Right ventricle myocardium inferior (tissue), 1 donor: ENCODE measurements at regions not wholly inside any gene's neighbourhood (a gene's known extent, or its start where the extent isn't known, plus 50 kb on each side); places are given as distances from the start of the nearest gene placed in this dataset.

Experiments
- ATAC-seq: fragments of 200-7000 bp; cut with Tn5 transposase; one replicate; pipeline ENCODE4 v1.9.1; 2020; ENCODE audit warnings: mild to moderate bottlenecking, moderate library complexity
- DNase-seq: peaks from one replicate; pipeline ENCODE4 v3.0.0; 2021; ENCODE audit errors: missing footprints
- intact Hi-C: fragments of 100-400 bp; cut with DNase I; formaldehyde crosslinking; loops from one replicate; pipeline ENCODE4 v1.11.0; 2022
- donor health status: DM: no; HTN: yes; CAD: no; lungs with severe emphysema.

GRCh38 chr9:12604164-12604821, 88.9 kb upstream of the TYRP1 start:
- ATAC-seq = peak; percentile 93
- intact Hi-C loops = no loop called here

DNA sequence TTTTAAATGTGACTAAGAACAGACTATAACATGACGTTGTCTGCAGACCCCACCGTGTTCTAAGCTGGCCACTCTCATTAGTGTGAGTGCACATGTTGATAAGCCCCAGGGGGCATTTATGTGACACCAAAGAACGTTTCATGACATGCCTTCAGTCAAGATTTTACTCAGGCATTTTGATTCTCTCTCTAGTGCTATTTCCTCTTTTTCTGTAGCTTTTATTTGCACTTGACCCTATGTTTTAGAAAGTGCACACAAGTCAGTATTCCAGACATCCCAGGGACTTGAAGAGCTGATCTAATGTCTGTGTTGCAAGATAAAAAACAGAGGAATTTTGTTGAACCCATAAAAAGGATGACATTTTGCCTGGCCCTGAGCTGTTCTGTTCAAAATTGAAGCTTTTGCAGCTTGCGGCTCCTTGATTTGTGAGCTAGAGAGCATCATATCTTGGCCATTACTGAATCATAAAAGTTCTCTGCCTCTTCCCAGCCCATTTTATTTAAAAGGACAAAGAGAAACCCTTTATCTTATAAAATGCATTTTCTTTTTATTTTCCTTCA, 80.9 kb upstream of the TYRP1 start:
- DNase-seq = no peak
- ATAC-seq = no peak

More at GRCh38 chr9:12604164-12604821, 88.9 kb upstream of the TYRP1 start:
- DNase-seq = no peak

DNA sequence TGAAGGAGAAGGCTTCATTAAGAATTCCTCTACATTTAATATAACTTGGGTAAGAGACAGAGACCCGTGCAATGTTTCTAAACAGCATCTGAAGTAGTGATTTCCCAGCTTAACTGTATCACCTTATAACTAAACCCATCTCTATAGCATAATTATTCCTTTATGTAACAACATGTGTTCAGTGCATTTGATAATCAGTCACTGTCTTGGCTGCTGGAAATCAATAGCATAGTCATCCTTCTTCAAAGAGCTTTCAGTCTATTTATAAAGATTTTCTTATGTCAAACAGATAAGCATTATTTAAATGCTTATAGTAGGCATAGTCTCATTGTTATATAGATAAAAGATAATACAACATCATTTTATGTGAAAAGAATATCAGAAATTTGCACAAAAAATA, 80.1 kb upstream of the TYRP1 start:
- ATAC-seq (no peak), DNase-seq (no peak)
- intact Hi-C loops = no loop called here

More for the DNA sequence above, 80.9 kb upstream of the TYRP1 start:
- intact Hi-C loops = no loop called here

- DNase-seq (no peak), ATAC-seq (no peak)
- intact Hi-C loops = no loop called here
Observed at GRCh38 chr9:12614488-12614887, 78.7 kb upstream of the TYRP1 start.

DNA sequence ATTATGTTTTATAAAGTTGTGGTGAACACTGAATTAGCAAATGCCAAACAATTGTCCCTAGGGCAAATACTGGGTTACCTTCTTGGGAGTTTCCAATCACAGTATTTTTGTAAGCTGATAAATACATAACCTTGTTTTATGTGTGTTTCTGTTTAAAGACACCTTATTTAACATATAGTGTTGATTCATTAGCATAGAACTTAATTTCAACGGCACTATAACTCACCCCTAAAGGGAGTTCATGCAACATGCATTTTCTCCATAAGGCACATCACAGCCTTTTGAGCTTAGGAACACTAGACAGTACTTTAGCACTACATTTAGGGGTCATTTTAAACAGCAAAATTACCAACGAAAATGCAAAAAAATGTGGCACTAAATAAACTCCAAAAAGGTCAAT, 74.2 kb upstream of the TYRP1 start:
- no peak for ATAC-seq
- intact Hi-C loops = no loop called here
- DNase-seq = no peak

- intact Hi-C loops = no loop called here
- no peak for ATAC-seq
- DNase-seq = no peak
Observed at GRCh38 chr9:12625844-12626243, 67.3 kb upstream of the TYRP1 start.

GRCh38 chr9:12627096-12627495, 66.1 kb upstream of the TYRP1 start:
- intact Hi-C loops = no loop called here
- ATAC-seq (no peak), DNase-seq (no peak)

- intact Hi-C loops = no loop called here
- DNase-seq = no peak
- no peak for ATAC-seq
Observed at GRCh38 chr9:12628546-12628945, 64.6 kb upstream of the TYRP1 start.

DNA sequence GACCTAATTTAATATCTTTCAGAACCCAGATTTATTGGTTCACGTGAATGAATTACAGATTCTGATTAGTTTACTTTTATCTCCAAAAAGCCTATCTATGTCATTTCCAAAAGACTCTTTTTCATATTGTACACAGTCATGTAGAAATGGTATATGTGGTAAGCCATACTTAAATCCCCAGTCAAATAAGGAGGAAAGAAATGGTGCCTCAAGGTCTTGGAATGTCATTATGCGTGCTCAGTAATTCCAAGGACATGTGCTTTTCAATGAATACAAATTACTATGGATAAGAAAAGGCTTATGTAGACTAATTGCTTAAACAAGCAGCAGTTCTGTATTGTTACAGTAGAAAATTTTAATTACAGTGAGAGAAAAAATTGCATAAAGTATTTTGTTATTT, 64.1 kb upstream of the TYRP1 start:
- DNase-seq (no peak), ATAC-seq (no peak)
- intact Hi-C loops = no loop called here

DNA sequence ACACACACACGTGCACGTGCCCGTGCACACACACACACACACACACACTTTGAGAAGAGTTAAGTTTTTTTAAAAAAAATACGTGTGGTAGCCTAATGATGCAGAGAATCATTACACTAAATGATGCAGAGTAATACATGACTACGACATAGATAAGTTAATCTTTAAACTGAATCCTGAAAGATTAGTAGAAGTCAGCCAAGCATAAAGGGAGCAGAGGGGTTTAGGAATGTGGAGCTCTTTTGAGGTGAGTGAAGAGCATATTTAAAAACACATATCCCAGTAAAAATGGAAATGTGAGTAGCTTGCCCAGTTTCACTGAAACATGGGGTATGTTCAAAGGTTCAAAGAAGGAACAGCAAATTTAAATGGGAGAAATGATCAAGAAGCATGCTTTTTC, 61.3 kb upstream of the TYRP1 start:
- intact Hi-C loops = no loop called here
- ATAC-seq = no peak
- DNase-seq = no peak

GRCh38 chr9:12633016-12633765, 60.0 kb upstream of the TYRP1 start:
- ATAC-seq (no peak), DNase-seq (no peak)
- intact Hi-C loops = no loop called here

DNA sequence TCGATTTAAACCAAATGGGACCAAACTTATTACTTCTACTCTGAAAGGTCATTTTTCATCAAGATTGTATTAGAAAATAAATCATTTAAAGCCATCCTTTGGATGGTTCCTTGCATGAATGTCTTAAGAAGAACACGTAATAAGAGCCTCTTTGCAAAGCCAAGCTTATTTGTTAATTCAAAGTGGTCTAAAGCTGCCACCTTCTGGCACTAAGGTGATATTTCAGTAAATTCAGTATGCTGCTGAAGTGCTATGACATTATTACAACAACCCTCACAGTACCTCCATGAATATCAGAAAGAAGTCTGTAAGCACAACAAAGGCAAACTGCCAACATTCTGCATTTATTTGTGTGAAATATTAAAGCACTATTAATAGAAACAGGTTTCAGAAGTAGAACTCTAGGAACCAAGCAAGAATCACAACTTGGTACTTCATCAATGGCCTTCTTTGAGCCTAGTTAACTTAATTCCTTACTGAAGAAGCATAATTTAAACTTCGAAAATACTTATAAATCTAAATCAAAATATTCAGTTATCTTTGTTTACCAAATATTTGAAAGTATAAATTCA, 53.1 kb upstream of the TYRP1 start:
- ATAC-seq = no peak
- DNase-seq = no peak
- intact Hi-C loops = loop anchor here (10.0 kb wide), 1 partner anchor 75 kb away; no protein-coding TSS in a partner anchor

DNA sequence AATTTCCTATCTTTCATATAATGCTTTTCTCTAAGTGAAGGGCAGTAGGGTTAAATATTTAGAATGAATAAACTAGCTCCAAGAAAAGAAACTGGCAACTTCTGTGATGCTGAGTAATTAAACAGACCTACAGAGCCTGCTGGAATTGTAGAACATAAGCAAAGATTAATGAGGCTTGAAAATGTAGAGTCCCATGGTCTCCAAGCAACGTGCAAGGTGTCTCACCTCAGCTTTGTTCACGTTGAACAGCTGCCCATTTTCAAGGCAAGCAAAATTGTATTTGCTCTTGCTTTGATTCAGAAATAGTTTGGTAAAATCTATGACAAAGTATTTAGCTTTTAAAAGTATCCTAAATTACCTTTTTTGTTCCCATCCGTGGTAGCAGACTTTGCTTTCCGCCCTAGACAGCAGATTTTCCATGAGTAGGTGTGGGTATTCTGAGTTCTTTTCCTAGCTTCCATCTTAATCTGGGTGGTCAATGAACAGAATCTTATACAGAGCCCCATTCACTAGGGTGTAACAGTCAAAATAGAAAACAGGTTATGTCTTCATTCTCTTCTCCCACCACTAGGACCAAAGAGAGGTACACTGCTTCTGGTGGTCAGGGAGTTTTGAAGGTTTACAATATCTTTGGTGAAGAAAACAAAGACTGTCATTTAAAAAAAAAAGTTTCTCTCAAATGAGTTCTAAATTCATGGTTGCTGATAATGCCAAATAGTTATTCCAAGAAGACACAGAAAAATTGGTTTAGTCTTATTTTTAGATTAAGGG, 52.1 kb upstream of the TYRP1 start:
- ATAC-seq = no peak
- DNase-seq = no peak
- intact Hi-C loops = loop anchor here (10.0 kb wide), 1 partner anchor 76 kb away; no protein-coding TSS in a partner anchor
